HuH-7 (cell line): ENCODE measurements at regions not wholly inside any gene's neighbourhood (a gene's known extent, or its start where the extent isn't known, plus 50 kb on each side); places are given as distances from the start of the nearest gene placed in this dataset.
A peak's percentile ranks its signal among the peaks of the same experiment; 100 is the strongest.

Experiments
- DNase-seq: peaks from one replicate; pipeline ENCODE4 v3.0.0; 2011; ENCODE audit warnings: low spot score

GRCh38 chr1:83725735-83726360, 273.1 kb downstream of the TTLL7 start:
- DNase-seq = no peak

- no peak for DNase-seq
Measured at GRCh38 chr1:83718338-83718737, 280.6 kb downstream of the TTLL7 start.

GRCh38 chr1:83717785-83718184, 281.1 kb downstream of the TTLL7 start:
- DNase-seq = no peak

- no peak for DNase-seq
Measured at GRCh38 chr1:83716641-83717040, 282.3 kb downstream of the TTLL7 start.

GRCh38 chr1:83715550-83715949, 283.4 kb downstream of the TTLL7 start:
- DNase-seq = no peak

- DNase-seq = no peak
Measured at GRCh38 chr1:83709662-83710061, 289.3 kb downstream of the TTLL7 start.

- no peak for DNase-seq
Measured at GRCh38 chr1:83706354-83706938, 292.5 kb downstream of the TTLL7 start.

- no peak for DNase-seq
Measured at GRCh38 chr1:83705091-83705490, 293.8 kb downstream of the TTLL7 start.

GRCh38 chr1:83704350-83704749, 294.6 kb downstream of the TTLL7 start:
- DNase-seq = no peak

GRCh38 chr1:83702356-83702755, 296.6 kb downstream of the TTLL7 start:
- DNase-seq = no peak

GRCh38 chr1:83701355-83701754, 297.6 kb downstream of the TTLL7 start:
- DNase-seq = no peak

GRCh38 chr1:83698644-83699043, 300.3 kb downstream of the TTLL7 start:
- no peak for DNase-seq

- DNase-seq = no peak
Measured at GRCh38 chr1:83697961-83698360, 301.0 kb downstream of the TTLL7 start.

- no peak for DNase-seq
Measured at GRCh38 chr1:83697220-83697619, 301.7 kb downstream of the TTLL7 start.

- DNase-seq = no peak
Measured at GRCh38 chr1:83694449-83694848, 304.5 kb downstream of the TTLL7 start.

GRCh38 chr1:83693427-83694126, 305.4 kb downstream of the TTLL7 start:
- no peak for DNase-seq

- peak; percentile 32 for DNase-seq
Measured at GRCh38 chr1:83692524-83693381, 306.2 kb downstream of the TTLL7 start.

GRCh38 chr1:83691953-83692500, 306.9 kb downstream of the TTLL7 start:
- no peak for DNase-seq

GRCh38 chr1:83689921-83690868, 308.7 kb downstream of the TTLL7 start:
- DNase-seq = no peak

- DNase-seq = no peak
Measured at GRCh38 chr1:83682132-83682531, 316.8 kb downstream of the TTLL7 start.

- no peak for DNase-seq
Measured at GRCh38 chr1:83676106-83676505, 322.8 kb downstream of the TTLL7 start.
